Omental fat pad (tissue), 3 donors: ENCODE measurements at regions not wholly inside any gene's neighbourhood (a gene's known extent, or its start where the extent isn't known, plus 50 kb on each side); places are given as distances from the start of the nearest gene placed in this dataset.

Source experiments
- ATAC-seq: fragments of 150-250 bp; one replicate; pipeline ENCODE4 v1.9.1; 2016; ENCODE audit warnings: mild to moderate bottlenecking, moderate library complexity; ENCODE audit not compliant: low FRiP score
- DNase-seq: peaks from one replicate; pipeline ENCODE4 v3.0.0-alpha.2; 2019; ENCODE audit warnings: low spot score
- CTCF ChIP-seq, 3 donors: fragments of 450-650 bp; IDR thresholded peaks; one replicate each; pipeline ENCODE4 v1.5.1; 2016 to 2017; ENCODE audit warnings: antibody characterized with exemption in 3 of 3, mild to moderate bottlenecking in 3 of 3, moderate library complexity in 2 of 3

GRCh38 chr9:89862316-89862715 is 257.5 kb downstream of the GADD45G start:
- DNase-seq (no peak), ATAC-seq (no peak)
- TF ChIP-seq CTCF (IDR thresholded peaks at IDR 0.05): no peak

GRCh38 chr9:89863141-89863540 is 258.3 kb downstream of the GADD45G start:
- no peak for DNase-seq
- no peak for ATAC-seq
- TF ChIP-seq CTCF (IDR thresholded peaks at IDR 0.05): no peak

GRCh38 chr9:89863837-89864236 is 259.0 kb downstream of the GADD45G start:
- DNase-seq (no peak), ATAC-seq (no peak)
- TF ChIP-seq CTCF (IDR thresholded peaks at IDR 0.05): no peak

GRCh38 chr9:89864257-89864656 is 259.4 kb downstream of the GADD45G start:
- no peak for DNase-seq
- ATAC-seq: no peak
- no peak for TF ChIP-seq CTCF (IDR thresholded peaks at IDR 0.05)

- ATAC-seq (no peak), DNase-seq (no peak)
- TF ChIP-seq CTCF (IDR thresholded peaks at IDR 0.05): no peak
These were observed 259.9 kb downstream of the GADD45G start for GRCh38 chr9:89864731-89865130.

GRCh38 chr9:89865357-89865756 is 260.5 kb downstream of the GADD45G start:
- no peak for TF ChIP-seq CTCF (IDR thresholded peaks at IDR 0.05)
- DNase-seq (no peak), ATAC-seq (no peak)

GRCh38 chr9:89865981-89866380 is 261.2 kb downstream of the GADD45G start:
- ATAC-seq (no peak), DNase-seq (no peak)

More at GRCh38 chr9:89865981-89866380, 261.2 kb downstream of the GADD45G start:
- TF ChIP-seq CTCF (IDR thresholded peaks at IDR 0.05): no peak
